IPS DF 4.7 (cell line): ENCODE measurements at regions not wholly inside any gene's neighbourhood (a gene's known extent, or its start where the extent isn't known, plus 50 kb on each side); places are given as distances from the start of the nearest gene placed in this dataset.
A peak's percentile ranks its signal among the peaks of the same experiment; 100 is the strongest.
"Not testable (repeated sequence)": the region's sequence is repeated elsewhere in the genome, so short reads cannot be mapped to it uniquely, and the experiment has no call there.

Experiments used
- DNase-seq: peaks from one replicate; pipeline ENCODE4 v3.0.0-alpha.2; 2013; ENCODE audit warnings: low spot score; ENCODE audit errors: extremely low read depth

- DNase-seq: peak; percentile 41
Observed at GRCh38 chr11:37946155-37946766, 1348.2 kb upstream of the RAG2 start.

DNA sequence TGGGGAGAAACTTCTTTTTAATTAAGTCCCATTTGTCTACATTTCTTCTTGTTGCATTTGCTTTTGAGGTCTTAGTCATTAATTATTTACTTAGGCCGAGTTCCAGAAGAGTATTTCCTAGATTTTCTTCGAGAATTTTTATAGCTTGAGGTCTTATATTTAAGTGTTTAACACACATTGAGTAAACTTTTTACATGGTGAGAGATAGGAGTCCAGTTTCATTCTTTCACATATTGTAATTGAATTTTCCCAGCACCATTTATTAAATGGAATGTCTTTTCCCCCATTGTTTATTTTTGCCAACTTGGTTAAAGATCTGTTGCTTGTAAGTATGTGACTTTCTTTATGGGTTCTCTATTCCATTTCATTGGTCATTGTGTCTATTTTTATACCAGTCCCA is 1344.0 kb upstream of the RAG2 start:
- DNase-seq: no peak

- DNase-seq: no peak
Observed at GRCh38 chr11:37929100-37929653, 1331.1 kb upstream of the RAG2 start.

DNA sequence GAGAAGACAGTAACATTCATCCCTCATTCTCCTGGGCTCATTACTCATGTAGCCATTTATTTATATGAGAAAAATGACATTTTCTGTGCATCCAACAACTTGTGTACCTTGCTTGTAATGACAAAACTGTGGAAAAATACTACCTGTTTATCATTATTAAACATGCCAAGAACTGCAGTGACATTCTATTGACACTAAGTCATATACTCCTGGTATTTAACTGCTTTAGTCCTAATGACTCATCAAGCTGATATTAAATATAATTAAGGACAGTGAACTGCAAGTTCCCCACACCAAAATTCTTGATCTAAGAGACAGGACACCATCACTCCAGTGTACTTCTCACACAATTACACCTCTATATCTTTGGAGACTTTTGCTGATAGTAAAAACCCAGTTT is 1328.7 kb upstream of the RAG2 start:
- no peak for DNase-seq

- no peak for DNase-seq
Observed at GRCh38 chr11:37916331-37916730, 1318.3 kb upstream of the RAG2 start.

GRCh38 chr11:37914859-37915258 is 1316.8 kb upstream of the RAG2 start:
- no peak for DNase-seq

GRCh38 chr11:37908219-37908548 is 1310.1 kb upstream of the RAG2 start:
- DNase-seq: no peak

DNA sequence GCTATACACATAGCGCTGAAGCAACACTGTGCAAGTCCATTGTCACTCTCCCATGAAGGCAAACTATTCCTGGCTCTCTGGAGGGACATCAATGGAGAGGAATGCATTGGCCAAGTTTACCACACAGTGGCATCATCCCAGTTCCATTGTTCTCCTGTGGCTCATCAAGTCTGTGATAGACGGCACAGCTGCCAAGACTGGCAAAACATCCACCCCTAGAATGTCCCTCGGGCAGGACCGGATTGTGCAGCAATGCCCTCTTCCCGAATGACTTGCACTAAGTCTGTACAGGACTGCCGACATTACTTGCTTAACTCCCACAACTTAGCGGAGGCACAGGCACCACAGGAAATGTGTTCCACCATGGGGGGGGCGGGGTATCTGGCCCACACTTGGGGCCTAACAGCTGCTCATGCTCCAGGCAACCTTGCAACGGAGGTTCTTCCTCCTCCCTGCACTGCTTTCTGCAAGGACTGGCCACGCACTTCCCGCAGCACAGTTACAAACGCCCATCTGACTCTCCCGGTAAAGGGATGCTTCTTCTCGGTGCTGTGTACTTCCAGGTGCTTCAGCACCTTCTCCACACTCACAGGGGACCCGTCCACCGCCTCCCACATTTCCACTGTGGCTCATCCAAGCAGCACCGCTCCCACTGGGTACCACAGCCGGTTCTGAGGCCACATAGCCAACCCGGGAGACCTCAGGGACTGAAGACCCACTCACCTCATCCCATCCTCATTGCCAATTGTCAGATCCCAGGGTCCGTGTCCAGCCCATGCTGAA is 1309.6 kb upstream of the RAG2 start:
- no peak for DNase-seq

- DNase-seq: no peak
Observed at GRCh38 chr11:37905707-37906417, 1307.8 kb upstream of the RAG2 start.

GRCh38 chr11:37896016-37896415 is 1298.0 kb upstream of the RAG2 start:
- no peak for DNase-seq

GRCh38 chr11:37881741-37882140 is 1283.7 kb upstream of the RAG2 start:
- DNase-seq: no peak

DNA sequence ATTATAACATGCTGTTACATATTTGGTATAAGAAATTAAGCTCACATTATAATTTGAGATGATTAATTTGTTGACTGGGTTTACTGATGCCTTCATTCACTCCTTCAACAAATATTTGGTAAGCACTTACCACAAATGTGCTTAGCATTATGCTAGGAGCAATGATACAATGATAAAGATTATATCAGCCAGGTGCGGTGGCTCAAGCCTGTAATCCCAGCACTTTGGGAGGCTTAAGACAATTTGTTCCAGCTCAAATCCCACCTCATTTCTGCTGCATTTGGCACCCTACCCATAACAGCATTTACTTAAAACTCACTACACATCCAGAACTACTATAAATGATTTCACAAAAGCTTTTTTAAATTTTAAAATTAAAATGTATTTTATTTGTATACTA is 1263.6 kb upstream of the RAG2 start:
- DNase-seq: no peak

GRCh38 chr11:37858806-37859537 is 1260.9 kb upstream of the RAG2 start:
- not testable (repeated sequence) for DNase-seq

- no peak for DNase-seq
Observed at GRCh38 chr11:37858398-37858797, 1260.4 kb upstream of the RAG2 start.

DNA sequence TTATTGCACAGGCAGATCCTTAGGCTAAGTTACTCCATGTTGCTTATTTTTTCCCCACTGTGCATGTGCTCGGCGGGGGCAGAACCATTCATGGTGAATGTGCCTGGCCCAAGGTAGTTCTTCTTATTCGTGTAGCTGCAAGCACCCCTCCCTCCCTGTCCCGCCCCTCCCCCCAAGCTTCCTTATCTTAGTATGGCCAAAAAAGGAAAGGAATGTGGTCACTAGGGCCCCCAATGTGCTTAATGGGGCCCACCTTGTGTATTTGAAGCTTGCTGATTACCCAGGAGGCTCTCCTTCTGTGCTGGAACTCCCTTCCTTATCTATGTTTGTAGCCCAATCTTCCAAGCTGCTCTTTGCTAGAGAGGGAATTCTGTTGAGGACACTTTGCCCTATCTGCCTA is 1259.7 kb upstream of the RAG2 start:
- no peak for DNase-seq

DNA sequence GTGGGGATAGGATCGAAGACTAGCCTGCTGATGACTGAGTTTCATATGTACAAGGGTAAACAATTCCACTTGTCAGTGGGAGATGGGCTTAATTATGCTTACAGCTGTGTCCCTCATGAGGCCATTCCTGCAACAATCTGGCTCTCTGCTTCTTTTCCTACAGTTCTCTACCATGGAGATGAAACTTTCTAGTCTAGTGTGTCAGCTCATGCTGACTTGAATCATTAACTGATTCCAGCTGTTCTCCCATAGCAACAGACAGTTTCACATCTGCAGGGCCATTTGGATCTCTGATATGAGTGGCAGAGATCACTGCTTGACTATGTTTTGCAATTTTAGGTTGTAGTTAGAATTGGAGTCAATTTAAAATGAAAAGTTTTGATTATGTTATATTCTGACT is 1251.7 kb upstream of the RAG2 start:
- no peak for DNase-seq

- DNase-seq: no peak
Observed at GRCh38 chr11:37843603-37844002, 1245.6 kb upstream of the RAG2 start.

DNA sequence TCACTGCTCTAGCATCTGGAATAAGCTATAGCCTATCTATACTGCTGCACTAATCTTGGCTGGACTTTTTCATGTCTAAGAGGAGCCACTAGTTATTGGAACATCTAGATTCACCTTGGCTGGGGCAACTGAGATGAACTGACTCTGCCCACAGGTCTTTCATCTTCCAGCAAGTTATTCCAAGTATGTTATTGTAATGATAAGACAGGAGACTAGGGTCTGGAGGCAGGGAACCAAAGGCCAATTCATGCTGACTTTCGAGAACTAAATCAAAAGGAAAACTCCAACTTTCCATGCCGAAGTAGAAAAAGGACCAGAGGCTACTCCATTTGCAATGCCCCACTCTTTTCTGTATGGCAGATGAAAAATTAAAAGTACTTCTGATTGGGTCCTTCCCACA is 1243.0 kb upstream of the RAG2 start:
- DNase-seq: no peak

DNA sequence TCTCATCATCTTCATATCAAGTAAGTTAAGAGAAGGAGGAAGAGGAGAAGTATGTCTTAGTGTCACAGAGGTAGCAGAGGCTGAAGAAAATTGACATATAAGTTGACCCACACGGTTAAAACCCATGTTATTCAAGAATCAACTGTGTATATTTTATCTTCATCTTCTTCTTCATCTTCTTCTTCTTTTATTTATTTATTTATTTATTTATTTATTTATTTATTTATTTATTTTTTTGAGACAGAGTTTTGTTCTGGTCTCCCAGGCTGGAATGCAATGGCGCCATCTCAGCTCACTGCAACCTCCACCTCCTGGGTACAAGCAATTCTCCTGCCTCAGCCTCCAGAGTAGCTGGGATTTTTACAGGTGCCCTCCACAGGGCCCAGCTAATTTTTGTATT is 1242.3 kb upstream of the RAG2 start:
- not testable (repeated sequence) for DNase-seq

DNA sequence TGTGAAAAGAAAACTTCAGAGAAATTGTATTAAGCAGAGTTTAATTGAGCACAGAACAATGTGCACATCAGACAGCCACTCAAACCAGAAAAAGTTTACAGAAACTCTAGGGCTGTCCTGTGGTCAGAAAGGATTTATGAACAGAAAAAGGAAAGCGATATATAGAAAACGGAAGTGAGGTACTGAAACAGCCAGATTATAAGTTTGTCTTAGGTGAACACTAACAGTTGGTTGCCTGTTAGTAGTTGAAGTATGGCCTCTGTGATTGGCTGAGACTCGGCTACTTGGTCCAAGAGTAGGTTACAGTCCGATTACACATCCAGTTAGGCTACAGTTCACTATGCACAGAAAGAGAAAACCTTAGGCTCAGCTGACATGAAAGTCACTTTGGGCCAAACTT is 1232.5 kb upstream of the RAG2 start:
- no peak for DNase-seq

DNA sequence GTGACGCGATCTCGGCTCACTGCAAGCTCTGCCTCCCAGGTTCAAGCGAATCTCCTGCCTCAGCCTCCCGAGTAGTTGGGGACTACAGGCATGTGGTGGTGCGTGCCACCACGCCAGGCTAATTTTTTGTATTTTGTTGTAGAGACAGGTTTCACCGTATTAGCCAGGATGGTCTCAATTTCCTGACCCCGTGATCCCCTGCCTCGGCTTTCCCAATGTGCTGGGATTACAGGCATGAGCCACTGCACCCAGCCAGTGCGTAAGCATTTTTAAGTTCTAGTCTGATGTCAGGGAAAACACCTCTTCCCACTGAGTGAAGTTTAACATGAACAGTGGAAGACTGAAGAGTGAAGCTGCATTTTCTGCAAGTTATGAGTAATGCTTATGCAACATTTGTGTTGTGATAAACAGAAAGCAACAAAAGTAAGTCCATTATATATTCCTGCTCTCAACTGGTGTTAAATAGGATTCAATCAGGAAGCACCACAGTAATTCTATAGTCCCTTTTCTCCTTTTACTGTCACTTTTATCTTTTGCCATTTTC is 1219.8 kb upstream of the RAG2 start:
- no peak for DNase-seq
